T1000 (cell line): ENCODE measurements at regions not wholly inside any gene's neighbourhood (a gene's known extent, or its start where the extent isn't known, plus 50 kb on each side); places are given as distances from the start of the nearest gene placed in this dataset.
A peak's percentile ranks its signal among the peaks of the same experiment; 100 is the strongest.

Source experiments
- DNase-seq: peaks from one replicate; lab custom pipeline; 2025; ENCODE audit warnings: mixed read lengths; lab: John Stamatoyannopoulos, UW

GRCh38 chr6:93784794-93785693 is 365.7 kb upstream of the EPHA7 start:
- peak; percentile 16 for DNase-seq

- no peak for DNase-seq
These were observed 359.9 kb upstream of the EPHA7 start for GRCh38 chr6:93779086-93779841.

GRCh38 chr6:93759190-93759589 is 339.8 kb upstream of the EPHA7 start:
- DNase-seq = no peak

- no peak for DNase-seq
These were observed 332.6 kb upstream of the EPHA7 start for GRCh38 chr6:93751969-93752368.

- no peak for DNase-seq
These were observed 330.6 kb upstream of the EPHA7 start for GRCh38 chr6:93749930-93750329.

- no peak for DNase-seq
These were observed 329.8 kb upstream of the EPHA7 start for GRCh38 chr6:93749191-93749590.

GRCh38 chr6:93746892-93747291 is 327.5 kb upstream of the EPHA7 start:
- DNase-seq = no peak

- DNase-seq = no peak
These were observed 325.9 kb upstream of the EPHA7 start for GRCh38 chr6:93745306-93745705.

GRCh38 chr6:93735099-93735498 is 315.7 kb upstream of the EPHA7 start:
- DNase-seq = no peak

- no peak for DNase-seq
These were observed 311.9 kb upstream of the EPHA7 start for GRCh38 chr6:93731306-93731705.

- no peak for DNase-seq
These were observed 308.8 kb upstream of the EPHA7 start for GRCh38 chr6:93728150-93728549.

GRCh38 chr6:93727447-93727846 is 308.1 kb upstream of the EPHA7 start:
- no peak for DNase-seq

- DNase-seq = no peak
These were observed 302.2 kb upstream of the EPHA7 start for GRCh38 chr6:93721386-93722048.

- DNase-seq = no peak
These were observed 294.6 kb upstream of the EPHA7 start for GRCh38 chr6:93713974-93714373.

GRCh38 chr6:93703431-93703830 is 284.1 kb upstream of the EPHA7 start:
- no peak for DNase-seq

GRCh38 chr6:93701526-93701925 is 282.2 kb upstream of the EPHA7 start:
- DNase-seq = no peak

GRCh38 chr6:93685494-93685893 is 266.1 kb upstream of the EPHA7 start:
- no peak for DNase-seq

GRCh38 chr6:93684339-93684738 is 265.0 kb upstream of the EPHA7 start:
- DNase-seq = no peak

- DNase-seq = no peak
These were observed 260.5 kb upstream of the EPHA7 start for GRCh38 chr6:93679836-93680235.

GRCh38 chr6:93678841-93679454 is 259.6 kb upstream of the EPHA7 start:
- no peak for DNase-seq

- DNase-seq = no peak
These were observed 258.1 kb upstream of the EPHA7 start for GRCh38 chr6:93677264-93677965.

GRCh38 chr6:93676581-93676980 is 257.2 kb upstream of the EPHA7 start:
- DNase-seq = no peak
